ENCODE measurements at regions not wholly inside any gene's neighbourhood (a gene's known extent, or its start where the extent isn't known, plus 50 kb on each side); places are given as distances from the start of the nearest gene placed in this dataset.

GRCh38 chr15:39442898-39443297, 138.0 kb upstream of the THBS1 start:
- DNase-seq (ENCODE audit: low read depth, low spot score): no peak
- Histone ChIP-seq H3K9me3 (replicated peaks; ENCODE audit: control insufficient read depth, insufficient read depth, low read length) (no peaks in the 10 kb centered on the region), H3K9ac (replicated peaks; ENCODE audit: extremely low read depth, insufficient read depth, low read length) (no peak overlapping the region), H3K4me3 (replicated peaks in 1 of 3; ENCODE audit: insufficient read depth in 1 of 3, low read depth in 1 of 3, low read length in 3 of 3) (no peak overlapping the region), H3K9me1 (replicated peaks; ENCODE audit: control insufficient read depth, extremely low read depth, insufficient read depth, low read length) (no peaks in the 10 kb centered on the region), H3K4me2 (ENCODE audit: insufficient read depth, low read length) (no peak overlapping the region), H3K4me1 (ENCODE audit: control insufficient read depth, extremely low read depth, insufficient read depth, low read length) (no peaks in the 10 kb centered on the region), H3K36me3 (ENCODE audit: control insufficient read depth in 2 of 2, extremely low read depth in 1 of 2, insufficient read depth in 2 of 2, low read length in 2 of 2) (no peaks in the 10 kb centered on the region), H2AFZ (ENCODE audit: low read depth, low read length) (no peak overlapping the region), H3K27ac (ENCODE audit: insufficient read depth, low read depth, low read length) (no peak overlapping the region), H4K20me1 (replicated peaks; ENCODE audit: control insufficient read depth, extremely low read depth, insufficient read depth, low read length) (no peaks in the 10 kb centered on the region), H3K79me2 (ENCODE audit: control insufficient read depth, insufficient read depth, low read length) (no peaks in the 10 kb centered on the region), H3K27me3 (ENCODE audit: control insufficient read depth in 2 of 2, insufficient read depth in 2 of 2, low read length in 2 of 2) (no peaks in the 10 kb centered on the region)
- TF ChIP-seq EZH2 (IDR thresholded peaks at IDR 0.05; ENCODE audit: borderline replicate concordance, low read depth, low read length, severe bottlenecking): no peak
- no peak for TF ChIP-seq GATA2 (IDR thresholded peaks at IDR 0.05; ENCODE audit: insufficient read depth, insufficient read length, low read depth, low read length)
- TF ChIP-seq MAX (IDR thresholded peaks at IDR 0.05; ENCODE audit: insufficient read depth, insufficient read length): no peak
- no peak for TF ChIP-seq POLR2AphosphoS5 (IDR thresholded peaks at IDR 0.05; ENCODE audit: insufficient read depth, low read depth, low read length)
- no peak for TF ChIP-seq MYC (IDR thresholded peaks at IDR 0.05; ENCODE audit: low read depth, low read length)
- TF ChIP-seq FOS (IDR thresholded peaks at IDR 0.05; ENCODE audit: borderline replicate concordance, insufficient read depth, low read length): no peak
- TF ChIP-seq CTCF (IDR thresholded peaks at IDR 0.05; ENCODE audit: extremely low read depth in 1 of 2, insufficient read depth in 1 of 2, low read depth in 1 of 2, low read length in 2 of 2): no peak
- no peak for TF ChIP-seq POLR2A (IDR thresholded peaks at IDR 0.05; ENCODE audit: low read depth, low read length)
- intact Hi-C loops (cut with micrococcal nuclease) (no loop called here), dilution Hi-C loops (cut with MboI; ENCODE audit: extremely low pct_ligation_motif_present, low sequenced_read_pairs) (no loop called here)
- ChIA-PET POLR2A (no interaction called here), CTCF (no interaction called here)
- no TSS peak for BruUV-seq (replicated peaks)
- FAIRE-seq: no peak

All from endothelial cell of umbilical vein (primary cell).